SK-N-MC (cell line): ENCODE measurements at regions not wholly inside any gene's neighbourhood (a gene's known extent, or its start where the extent isn't known, plus 50 kb on each side); places are given as distances from the start of the nearest gene placed in this dataset.

Experiments
- EZH2 ChIP-seq: fragments of 200-600 bp; sonication (generic); IDR thresholded peaks from one replicate; pipeline ENCODE4 v1.6.1; 2017; ENCODE audit warnings: antibody characterized with exemption
- POLR2AphosphoS5 ChIP-seq: IDR thresholded peaks from 2 replicates; pipeline ENCODE4 v1.6.1; 2012; ENCODE audit warnings: mild to moderate bottlenecking, low read depth, low read length, borderline replicate concordance

- no peak for TF ChIP-seq POLR2AphosphoS5
- TF ChIP-seq EZH2, result no peak
Measured at GRCh38 chr9:86500031-86500430, 145.8 kb upstream of the TUT7 start.
